GM19025 (cell line): ENCODE measurements at regions not wholly inside any gene's neighbourhood (a gene's known extent, or its start where the extent isn't known, plus 50 kb on each side); places are given as distances from the start of the nearest gene placed in this dataset.
"Not testable (repeated sequence)": the region's sequence is repeated elsewhere in the genome, so short reads cannot be mapped to it uniquely, and the experiment has no call there.

ENCODE experiments used
- ATAC-seq: cut with Tn5 transposase; IDR thresholded peaks from one replicate; pipeline ENCODE4 v1.9.1; 2021; ENCODE audit warnings: mild to moderate bottlenecking, low read depth, moderate library complexity; ENCODE audit not compliant: unreplicated experiment

- no peak for ATAC-seq
These were observed 371.2 kb downstream of the BTG1 start for GRCh38 chr12:91774434-91774921.

DNA sequence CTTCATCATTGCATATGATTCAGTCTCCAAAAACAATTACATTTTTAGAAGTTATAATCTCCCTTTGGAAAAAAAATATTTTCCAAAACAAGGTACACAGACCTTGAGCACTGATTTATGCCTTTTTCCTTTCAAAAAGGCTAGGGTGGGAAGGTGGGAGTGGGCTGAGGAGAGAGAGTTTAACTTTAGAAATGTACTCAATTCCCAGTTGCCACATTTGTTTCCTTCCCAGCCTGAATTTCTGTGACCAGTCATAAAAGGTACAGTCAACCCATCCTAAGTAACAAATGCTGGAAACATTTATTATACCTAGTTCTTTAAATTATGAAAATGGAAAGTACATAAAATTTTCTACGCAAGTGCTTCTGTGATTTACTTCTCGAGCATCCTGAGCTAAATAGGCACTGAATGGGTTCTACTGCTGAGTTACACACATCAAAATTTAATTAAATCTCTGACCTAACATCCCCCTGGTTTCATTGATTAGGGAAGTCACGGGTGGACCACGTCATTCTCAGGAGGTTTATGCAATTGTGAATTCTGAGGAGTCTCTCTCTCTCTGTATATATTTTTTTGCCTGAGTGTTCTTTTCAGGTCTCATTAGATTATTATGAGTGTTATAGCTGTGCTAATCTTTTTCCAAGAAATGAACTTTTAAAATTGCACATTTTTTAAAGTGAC lies 371.8 kb downstream of the BTG1 start:
- no peak for ATAC-seq

DNA sequence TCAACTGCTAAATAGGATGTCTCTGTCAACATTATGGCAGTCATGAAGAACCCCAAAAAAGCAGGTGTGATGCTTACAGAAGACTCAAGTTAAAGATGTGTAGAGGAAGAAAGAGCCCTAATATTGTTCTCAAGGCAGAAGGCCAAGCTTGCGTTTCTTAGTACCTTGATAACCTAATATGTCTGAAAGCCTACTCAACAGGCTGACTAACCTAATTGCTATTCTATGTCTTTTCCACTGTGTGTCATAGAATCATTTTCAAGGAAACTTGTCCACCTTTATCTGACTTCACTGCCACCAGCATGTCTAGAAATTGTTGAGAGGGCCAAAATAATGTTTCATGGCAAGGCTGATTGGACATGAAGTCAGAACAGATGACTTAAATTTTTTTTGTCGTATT lies 373.2 kb downstream of the BTG1 start:
- ATAC-seq, result no peak

GRCh38 chr12:91769736-91770135 lies 375.9 kb downstream of the BTG1 start:
- ATAC-seq, result no peak

DNA sequence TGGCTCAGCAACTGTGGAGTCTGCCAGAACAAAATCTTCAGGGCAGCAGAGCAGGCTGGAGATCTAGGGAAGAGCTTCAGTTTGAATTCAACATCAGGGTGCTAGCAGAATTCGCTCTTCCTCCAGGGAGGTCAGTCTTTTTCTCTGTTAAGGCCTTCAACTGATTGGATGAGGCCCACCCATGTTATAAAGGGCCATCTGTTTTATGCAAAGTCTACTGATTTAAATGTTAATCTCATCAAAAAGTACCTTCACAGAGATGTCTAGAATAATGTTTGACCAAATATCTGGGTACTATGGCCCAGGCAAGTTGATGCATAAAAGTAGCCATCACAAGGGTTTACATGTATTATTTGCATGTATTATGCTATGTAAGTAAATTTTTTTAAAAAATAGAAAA lies 378.4 kb downstream of the BTG1 start:
- ATAC-seq, result no peak

- ATAC-seq, result no peak
These were observed 379.2 kb downstream of the BTG1 start for GRCh38 chr12:91766454-91766853.

DNA sequence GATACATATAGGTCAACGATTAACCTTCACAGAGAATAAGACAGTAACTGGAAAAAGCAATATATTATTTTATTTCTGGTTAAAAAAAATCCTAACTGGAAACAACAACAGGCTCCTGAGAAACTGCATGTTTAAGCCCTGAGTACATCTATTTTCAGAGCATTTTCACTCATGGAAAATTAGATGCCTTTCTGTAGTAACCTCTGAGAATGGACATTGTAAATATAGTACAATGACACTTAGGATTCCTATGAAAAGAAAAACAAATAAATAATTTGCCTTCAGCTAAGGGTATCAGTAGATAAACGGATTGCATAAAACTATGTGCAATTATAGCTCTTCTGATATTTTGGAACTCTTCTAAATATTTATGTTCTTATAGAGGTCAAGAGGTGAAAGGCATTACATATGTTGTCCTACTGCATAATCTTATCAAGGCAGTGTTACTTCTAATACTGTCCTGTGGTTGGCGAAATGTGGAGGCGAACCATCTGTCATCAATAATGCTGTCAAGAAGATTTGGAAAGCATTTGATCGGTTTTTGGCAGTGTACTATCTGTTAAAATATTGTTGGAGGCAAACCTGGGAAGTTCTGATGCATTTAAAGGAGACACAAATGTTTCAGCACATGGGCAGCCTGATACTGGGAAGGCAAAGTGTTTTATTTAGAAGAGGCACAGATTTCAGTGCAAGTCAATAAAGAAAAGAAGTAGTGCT lies 381.8 kb downstream of the BTG1 start:
- ATAC-seq, result no peak

GRCh38 chr12:91753649-91754048 lies 392.0 kb downstream of the BTG1 start:
- ATAC-seq, result no peak

DNA sequence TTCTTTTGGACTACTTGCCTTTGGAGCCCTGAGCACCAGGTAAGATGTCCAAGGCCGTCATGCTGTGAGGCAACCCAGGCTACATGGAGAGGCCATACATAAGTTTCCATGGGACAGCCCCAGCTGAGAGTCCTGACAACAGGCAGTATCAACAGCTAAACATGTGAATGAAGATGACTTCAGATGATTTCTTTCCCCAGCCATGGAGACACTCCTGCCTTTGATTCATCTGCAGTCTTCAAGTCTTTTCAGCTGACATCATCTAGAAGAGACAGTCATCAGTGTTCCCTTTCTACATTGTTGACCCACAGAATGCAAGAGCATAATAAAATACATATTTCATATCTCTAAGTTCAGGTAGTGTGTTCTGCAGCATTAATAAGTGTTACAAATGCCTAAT lies 398.7 kb downstream of the BTG1 start:
- no peak for ATAC-seq

GRCh38 chr12:91744597-91744996 lies 401.0 kb downstream of the BTG1 start:
- no peak for ATAC-seq

DNA sequence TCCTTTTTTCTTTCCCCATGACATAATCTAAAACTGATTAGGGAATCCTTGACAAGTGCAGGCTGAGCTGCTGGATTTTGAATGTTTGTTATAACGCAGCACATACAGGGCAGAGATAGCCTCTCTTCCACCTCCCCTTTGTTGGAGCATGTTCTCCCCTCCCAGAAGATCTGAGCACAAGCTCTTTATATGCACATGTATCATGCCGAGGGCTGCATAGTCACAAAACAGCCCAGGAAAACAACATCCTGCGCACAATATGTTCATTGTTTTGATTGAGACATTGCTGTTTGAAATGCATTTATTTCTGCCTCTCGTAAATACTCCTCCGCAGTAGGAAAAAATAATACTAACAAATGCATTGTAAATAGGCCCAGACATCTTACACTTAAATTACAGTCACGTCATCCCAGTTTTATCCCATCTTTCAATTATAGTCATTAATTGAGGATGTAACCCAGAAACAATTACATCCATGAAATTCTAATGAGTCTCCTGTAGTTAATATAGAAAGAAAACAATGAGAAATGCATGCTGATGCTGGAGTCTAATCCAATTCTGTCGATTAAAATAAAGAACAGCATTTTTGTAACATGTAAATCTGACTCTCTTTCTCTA lies 401.8 kb downstream of the BTG1 start:
- ATAC-seq, result no peak

GRCh38 chr12:91743280-91743679 lies 402.4 kb downstream of the BTG1 start:
- no peak for ATAC-seq

GRCh38 chr12:91741932-91742331 lies 403.7 kb downstream of the BTG1 start:
- no peak for ATAC-seq

DNA sequence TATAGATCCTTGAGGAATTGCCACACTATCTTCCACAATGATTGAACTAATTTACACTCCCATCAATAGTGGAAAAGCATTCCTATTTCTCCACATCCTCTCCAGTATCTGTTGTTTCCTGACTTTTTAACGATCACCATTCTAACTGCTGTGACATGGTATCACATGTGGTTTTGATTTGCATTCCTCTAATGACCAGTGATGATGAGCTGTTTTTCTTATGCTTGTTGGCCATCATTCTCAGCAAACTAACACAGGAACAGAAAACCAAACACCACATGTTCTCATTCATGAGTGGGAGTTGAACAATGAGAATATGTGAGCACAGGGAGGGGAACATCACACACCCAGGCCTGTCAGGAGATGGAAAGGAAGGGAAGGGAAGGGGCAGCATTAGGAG lies 411.8 kb downstream of the BTG1 start:
- not testable (repeated sequence) for ATAC-seq

DNA sequence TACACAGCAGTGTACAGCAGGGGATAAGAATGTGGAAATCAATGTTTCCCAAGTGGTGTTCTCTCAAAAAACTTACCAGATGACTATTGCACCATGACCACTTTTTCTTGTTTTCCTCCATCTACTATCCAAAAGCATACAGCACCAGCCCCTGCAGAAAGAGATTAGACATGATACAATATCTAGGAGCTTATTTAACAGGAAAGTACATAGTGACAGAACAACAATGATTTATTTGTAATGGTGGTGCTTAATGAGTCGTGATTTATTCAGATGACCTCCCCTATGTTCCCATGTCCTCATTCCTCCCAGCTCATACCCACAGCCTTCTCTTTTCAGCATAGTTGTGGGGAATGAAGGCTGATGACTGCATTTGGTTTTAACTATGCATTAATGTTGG lies 413.6 kb downstream of the BTG1 start:
- ATAC-seq, result no peak

- ATAC-seq, result no peak
These were observed 416.1 kb downstream of the BTG1 start for GRCh38 chr12:91729543-91729942.

DNA sequence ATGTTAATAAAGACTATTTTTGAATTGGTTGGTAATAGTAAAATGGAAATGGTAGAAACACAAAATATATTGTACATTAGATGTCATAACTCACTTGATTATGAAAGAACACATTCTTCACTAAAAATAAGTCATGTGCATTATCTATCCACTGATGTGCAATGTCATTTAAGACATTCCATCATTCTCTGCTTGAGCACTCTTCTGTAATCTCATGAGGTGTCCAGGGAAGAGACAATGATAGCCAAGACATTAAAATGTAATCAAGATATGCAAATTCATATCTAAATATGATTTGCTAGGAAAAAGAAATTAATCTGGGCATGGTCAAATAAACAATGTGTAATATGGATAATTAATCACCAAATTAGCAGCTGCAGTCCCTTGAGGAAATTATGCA lies 422.5 kb downstream of the BTG1 start:
- ATAC-seq, result no peak

DNA sequence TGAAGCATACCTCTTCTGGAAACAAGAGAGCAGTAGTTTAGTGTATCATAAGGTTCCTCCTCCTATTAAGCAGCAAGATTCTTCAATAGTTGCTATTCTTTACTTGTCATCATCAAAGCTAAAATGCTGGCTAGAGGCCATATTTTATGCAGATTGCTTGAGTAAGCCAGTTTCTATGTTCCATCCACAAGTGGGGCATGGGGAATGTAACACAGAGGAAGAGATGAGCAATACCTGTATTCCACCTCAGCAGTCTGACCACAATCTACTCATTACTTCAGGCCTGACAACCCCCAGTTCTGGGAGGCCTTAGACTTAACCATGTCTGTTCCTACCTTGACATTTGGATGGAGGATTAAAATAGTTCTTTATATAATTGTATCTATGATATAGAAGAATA lies 423.6 kb downstream of the BTG1 start:
- ATAC-seq, result no peak

DNA sequence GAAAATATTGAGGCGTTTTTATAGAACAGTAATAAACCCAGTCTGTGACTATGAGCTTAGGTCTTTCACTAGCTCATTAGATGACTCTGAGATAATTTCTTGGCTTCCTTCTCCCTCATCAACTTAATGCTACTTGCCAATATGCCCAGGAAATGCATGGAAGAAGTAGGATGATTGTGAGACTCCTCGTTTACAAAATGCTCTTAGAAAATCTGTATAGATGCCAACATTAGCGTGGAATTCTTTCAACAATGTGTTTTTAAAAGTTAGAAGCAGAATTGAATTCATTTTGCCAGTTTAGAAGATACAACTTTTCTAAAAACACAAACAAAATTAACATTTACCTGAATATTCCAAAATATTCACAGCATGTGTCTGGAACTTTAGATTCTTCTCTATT lies 424.6 kb downstream of the BTG1 start:
- ATAC-seq, result no peak

DNA sequence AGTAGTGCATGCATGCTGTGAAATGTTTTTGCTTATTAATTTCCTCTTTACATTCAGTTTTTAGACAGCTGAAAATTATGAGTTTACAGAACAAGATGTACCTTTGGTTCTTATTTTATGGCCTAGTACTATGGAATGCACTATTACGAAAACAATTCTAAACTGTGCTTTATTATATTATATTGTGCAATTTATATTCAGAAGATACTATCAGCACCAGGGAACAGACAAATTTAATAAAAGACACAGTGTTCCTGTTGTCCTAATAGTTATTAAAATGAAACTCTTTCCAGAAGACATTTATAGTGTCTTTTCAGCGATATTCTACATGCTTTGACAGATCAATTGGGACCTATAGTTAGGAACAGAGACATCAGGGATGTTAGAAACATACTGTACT lies 427.3 kb downstream of the BTG1 start:
- ATAC-seq, result no peak

- ATAC-seq, result no peak
These were observed 427.8 kb downstream of the BTG1 start for GRCh38 chr12:91717804-91718203.

- ATAC-seq, result not testable (repeated sequence)
These were observed 433.7 kb downstream of the BTG1 start for GRCh38 chr12:91711925-91712324.
